H1 (cell line): ENCODE measurements at regions not wholly inside any gene's neighbourhood (a gene's known extent, or its start where the extent isn't known, plus 50 kb on each side); places are given as distances from the start of the nearest gene placed in this dataset.

ENCODE experiments used
- CHD7 ChIP-seq: fragments of 300-600 bp; sonication (generic); IDR thresholded peaks from 2 replicates; pipeline ENCODE4 v1.7.1; 2012; ENCODE audit warnings: low read length, moderate library complexity, mild to moderate bottlenecking, inconsistent platforms; ENCODE audit not compliant: insufficient replicate concordance
- CREB1 ChIP-seq: IDR thresholded peaks from 2 replicates; pipeline ENCODE4 v1.6.1; 2012; ENCODE audit warnings: inconsistent platforms
- JUND ChIP-seq: IDR thresholded peaks from 2 replicates; pipeline ENCODE4 v1.6.1; 2011; ENCODE audit warnings: mild to moderate bottlenecking, improper control_type of control experiment, low read length
- USF2 ChIP-seq: IDR thresholded peaks from 2 replicates; pipeline ENCODE4 v1.6.1; 2011; ENCODE audit warnings: low read length, improper control_type of control experiment
- YY1 ChIP-seq: IDR thresholded peaks from 2 replicates; pipeline ENCODE4 v1.6.1; 2011; ENCODE audit warnings: low read depth, mild to moderate bottlenecking, low read length
- TF ChIP-seq, protein P1 (sequence below): IDR thresholded peaks from 2 replicates; pipeline ENCODE4 v1.6.1; 2012; ENCODE audit warnings: low read length, inconsistent platforms
- TF ChIP-seq, protein P2 (sequence below), 3 experiments: IDR thresholded peaks; 1 replicate in 2 of 3; 2 replicates in 1 of 3; pipeline versions ENCODE4 v1.5.1 to v1.6.1; 2011; ENCODE audit warnings: low read length in 3 of 3, mild to moderate bottlenecking in 3 of 3, inconsistent platforms in 2 of 3, low read depth in 1 of 3, moderate library complexity in 1 of 3; ENCODE audit not compliant: insufficient read depth in 1 of 3; ENCODE audit errors: control extremely low read depth in 1 of 3

GRCh38 chr4:41802590-41802989 lies 54.1 kb upstream of the PHOX2B start:
- TF ChIP-seq, protein P1, sequence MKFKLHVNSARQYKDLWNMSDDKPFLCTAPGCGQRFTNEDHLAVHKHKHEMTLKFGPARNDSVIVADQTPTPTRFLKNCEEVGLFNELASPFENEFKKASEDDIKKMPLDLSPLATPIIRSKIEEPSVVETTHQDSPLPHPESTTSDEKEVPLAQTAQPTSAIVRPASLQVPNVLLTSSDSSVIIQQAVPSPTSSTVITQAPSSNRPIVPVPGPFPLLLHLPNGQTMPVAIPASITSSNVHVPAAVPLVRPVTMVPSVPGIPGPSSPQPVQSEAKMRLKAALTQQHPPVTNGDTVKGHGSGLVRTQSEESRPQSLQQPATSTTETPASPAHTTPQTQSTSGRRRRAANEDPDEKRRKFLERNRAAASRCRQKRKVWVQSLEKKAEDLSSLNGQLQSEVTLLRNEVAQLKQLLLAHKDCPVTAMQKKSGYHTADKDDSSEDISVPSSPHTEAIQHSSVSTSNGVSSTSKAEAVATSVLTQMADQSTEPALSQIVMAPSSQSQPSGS: no peak
- TF ChIP-seq CHD7 (no peak), CREB1 (no peak), USF2 (no peak), JUND (no peak), YY1 (no peak)
- TF ChIP-seq, protein P2, sequence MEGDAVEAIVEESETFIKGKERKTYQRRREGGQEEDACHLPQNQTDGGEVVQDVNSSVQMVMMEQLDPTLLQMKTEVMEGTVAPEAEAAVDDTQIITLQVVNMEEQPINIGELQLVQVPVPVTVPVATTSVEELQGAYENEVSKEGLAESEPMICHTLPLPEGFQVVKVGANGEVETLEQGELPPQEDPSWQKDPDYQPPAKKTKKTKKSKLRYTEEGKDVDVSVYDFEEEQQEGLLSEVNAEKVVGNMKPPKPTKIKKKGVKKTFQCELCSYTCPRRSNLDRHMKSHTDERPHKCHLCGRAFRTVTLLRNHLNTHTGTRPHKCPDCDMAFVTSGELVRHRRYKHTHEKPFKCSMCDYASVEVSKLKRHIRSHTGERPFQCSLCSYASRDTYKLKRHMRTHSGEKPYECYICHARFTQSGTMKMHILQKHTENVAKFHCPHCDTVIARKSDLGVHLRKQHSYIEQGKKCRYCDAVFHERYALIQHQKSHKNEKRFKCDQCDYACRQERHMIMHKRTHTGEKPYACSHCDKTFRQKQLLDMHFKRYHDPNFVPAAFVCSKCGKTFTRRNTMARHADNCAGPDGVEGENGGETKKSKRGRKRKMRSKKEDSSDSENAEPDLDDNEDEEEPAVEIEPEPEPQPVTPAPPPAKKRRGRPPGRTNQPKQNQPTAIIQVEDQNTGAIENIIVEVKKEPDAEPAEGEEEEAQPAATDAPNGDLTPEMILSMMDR (IDR thresholded peaks at IDR 0.05; ENCODE audit: control extremely low read depth in 1 of 3, insufficient read depth in 1 of 3, low read depth in 1 of 3, low read length in 3 of 3): no peak
